ENCODE measurements at regions not wholly inside any gene's neighbourhood (a gene's known extent, or its start where the extent isn't known, plus 50 kb on each side); places are given as distances from the start of the nearest gene placed in this dataset.
"Not testable (repeated sequence)": the region's sequence is repeated elsewhere in the genome, so short reads cannot be mapped to it uniquely, and the experiment has no call there.

GRCh38 chr7:69213878-69214277 lies 384.4 kb upstream of the AUTS2 start:
- H3K4me1 ChIP-seq (ENCODE audit: control insufficient read depth in 1 of 2, low read depth in 2 of 2): peaks cover 0 to 12% of the 10 kb centered on the region in 2 donors

GRCh38 chr7:69215516-69215915 lies 382.8 kb upstream of the AUTS2 start:
- not testable (repeated sequence) for H3K27ac ChIP-seq; DNase-seq (ENCODE audit: low spot score); H3K36me3 ChIP-seq; H3K27me3 ChIP-seq (replicated peaks; ENCODE audit: insufficient read depth); ATAC-seq (ENCODE audit: insufficient number of reproducible peaks, low FRiP score, low read depth); H3K4me3 ChIP-seq; H3K9me3 ChIP-seq
- H3K4me1 ChIP-seq (ENCODE audit: control insufficient read depth in 1 of 2, low read depth in 2 of 2): peaks cover 3 to 17% of the 10 kb centered on the region in 2 donors

More at GRCh38 chr7:69213878-69214277, 384.4 kb upstream of the AUTS2 start:
- H3K4me3 ChIP-seq: no peak overlapping the region
- H3K36me3 ChIP-seq: no peaks in the 10 kb centered on the region
- H3K27ac ChIP-seq: no peak overlapping the region
- ATAC-seq (ENCODE audit: insufficient number of reproducible peaks, low FRiP score, low read depth): no peak
- H3K9me3 ChIP-seq: no peaks in the 10 kb centered on the region
- no peaks in the 10 kb centered on the region for H3K27me3 ChIP-seq (replicated peaks; ENCODE audit: insufficient read depth)
- TF ChIP-seq, protein P1, sequence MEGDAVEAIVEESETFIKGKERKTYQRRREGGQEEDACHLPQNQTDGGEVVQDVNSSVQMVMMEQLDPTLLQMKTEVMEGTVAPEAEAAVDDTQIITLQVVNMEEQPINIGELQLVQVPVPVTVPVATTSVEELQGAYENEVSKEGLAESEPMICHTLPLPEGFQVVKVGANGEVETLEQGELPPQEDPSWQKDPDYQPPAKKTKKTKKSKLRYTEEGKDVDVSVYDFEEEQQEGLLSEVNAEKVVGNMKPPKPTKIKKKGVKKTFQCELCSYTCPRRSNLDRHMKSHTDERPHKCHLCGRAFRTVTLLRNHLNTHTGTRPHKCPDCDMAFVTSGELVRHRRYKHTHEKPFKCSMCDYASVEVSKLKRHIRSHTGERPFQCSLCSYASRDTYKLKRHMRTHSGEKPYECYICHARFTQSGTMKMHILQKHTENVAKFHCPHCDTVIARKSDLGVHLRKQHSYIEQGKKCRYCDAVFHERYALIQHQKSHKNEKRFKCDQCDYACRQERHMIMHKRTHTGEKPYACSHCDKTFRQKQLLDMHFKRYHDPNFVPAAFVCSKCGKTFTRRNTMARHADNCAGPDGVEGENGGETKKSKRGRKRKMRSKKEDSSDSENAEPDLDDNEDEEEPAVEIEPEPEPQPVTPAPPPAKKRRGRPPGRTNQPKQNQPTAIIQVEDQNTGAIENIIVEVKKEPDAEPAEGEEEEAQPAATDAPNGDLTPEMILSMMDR (IDR thresholded peaks at IDR 0.05): no peak
- DNase-seq (ENCODE audit: low spot score): no peak

- Histone ChIP-seq H3K4me1 (ENCODE audit: control insufficient read depth in 1 of 2, low read depth in 2 of 2) (peaks cover 3 to 17% of the 10 kb centered on the region in 2 donors), H3K4me3 (peak overlapping the region; percentile 27), H3K9me3 (no peaks in the 10 kb centered on the region), H3K27me3 (replicated peaks; ENCODE audit: insufficient read depth) (no peaks in the 10 kb centered on the region), H3K27ac (no peak overlapping the region), H3K36me3 (no peaks in the 10 kb centered on the region)
- ATAC-seq (ENCODE audit: insufficient number of reproducible peaks, low FRiP score, low read depth) (no peak), DNase-seq (ENCODE audit: low spot score) (no peak)
- TF ChIP-seq, protein P1 (IDR thresholded peaks at IDR 0.05): no peak
Measured at GRCh38 chr7:69217516-69218350, 380.5 kb upstream of the AUTS2 start.

- no peak for DNase-seq (ENCODE audit: low spot score)
- TF ChIP-seq, protein P1 (IDR thresholded peaks at IDR 0.05): no peak
- H3K36me3 ChIP-seq: no peaks in the 10 kb centered on the region
- no peak overlapping the region for H3K4me3 ChIP-seq
- H3K27ac ChIP-seq: no peak overlapping the region
- no peak for ATAC-seq (ENCODE audit: insufficient number of reproducible peaks, low FRiP score, low read depth)
- H3K4me1 ChIP-seq (ENCODE audit: control insufficient read depth in 1 of 2, low read depth in 2 of 2): peaks cover 3 to 17% of the 10 kb centered on the region in 2 donors
- no peaks in the 10 kb centered on the region for H3K27me3 ChIP-seq (replicated peaks; ENCODE audit: insufficient read depth)
- no peaks in the 10 kb centered on the region for H3K9me3 ChIP-seq
Measured at GRCh38 chr7:69218576-69218975, 379.7 kb upstream of the AUTS2 start.

- Histone ChIP-seq H3K27me3 (replicated peaks; ENCODE audit: insufficient read depth) (no peaks in the 10 kb centered on the region), H3K9me3 (no peaks in the 10 kb centered on the region), H3K36me3 (no peaks in the 10 kb centered on the region), H3K27ac (no peak overlapping the region), H3K4me1 (ENCODE audit: control insufficient read depth in 1 of 2, low read depth in 2 of 2) (peaks cover 4 to 24% of the 10 kb centered on the region in 2 donors), H3K4me3 (no peak overlapping the region)
- TF ChIP-seq, protein P1 (IDR thresholded peaks at IDR 0.05): no peak
- DNase-seq (ENCODE audit: low spot score) (no peak), ATAC-seq (ENCODE audit: insufficient number of reproducible peaks, low FRiP score, low read depth) (no peak)
Measured at GRCh38 chr7:69219381-69219780, 378.9 kb upstream of the AUTS2 start.
